SK-N-SH (cell line): ENCODE measurements at regions not wholly inside any gene's neighbourhood (a gene's known extent, or its start where the extent isn't known, plus 50 kb on each side); places are given as distances from the start of the nearest gene placed in this dataset.

Experiments
- CTCF ChIA-PET: fragments of 300-600, 350-600 bp; formaldehyde crosslinking; extraction: SDS; loops from one replicate; lab custom pipeline; 2021; lab: Yijun Ruan, JAX
- POLR2A ChIA-PET: fragments of 350-600 bp; sonication (Branson Sonifier 250); formaldehyde crosslinking; extraction: SDS; loops from one replicate; lab custom pipeline; 2020; ENCODE audit warnings: antibody characterized with exemption, inconsistent platforms; lab: Yijun Ruan, JAX
- DNase-seq: peaks from one replicate; pipeline ENCODE4 v3.0.0; 2012
- H2AFZ ChIP-seq: fragments of 200-600 bp; sonication (generic); 2 replicates; pipeline ENCODE4 v1.8.1; 2016; ENCODE audit warnings: antibody characterized with exemption, mild to moderate bottlenecking, low read depth
- H3F3A ChIP-seq: fragments of 200-600 bp; sonication (generic); replicated peaks from 2 replicates; pipeline ENCODE3; 2016; ENCODE audit warnings: antibody characterized with exemption, mild to moderate bottlenecking; ENCODE audit not compliant: insufficient read depth
- H3K27ac ChIP-seq, 2 experiments: fragments of 200-500 bp in 1 of 2; fragments of 200-600 bp in 1 of 2; sonication (Bioruptor generic) in 1 of 2; sonication (generic), shearing (Covaris generic) in 1 of 2; 2 replicates each; pipeline versions ENCODE4 v1.5.1 to v1.6.1; 2014 to 2016; ENCODE audit warnings: low read depth in 2 of 2, inconsistent platforms in 1 of 2, low read length in 1 of 2, mild to moderate bottlenecking in 1 of 2, mixed read lengths in 1 of 2
- H3K27me3 ChIP-seq: fragments of 200-600 bp; sonication (generic), shearing (Covaris generic); 2 replicates; pipeline ENCODE4 v1.6.1; 2016; ENCODE audit warnings: mixed run types; ENCODE audit not compliant: insufficient read depth
- H3K36me3 ChIP-seq, 2 experiments: fragments of 200-500 bp in 1 of 2; fragments of 200-600 bp in 1 of 2; sonication (Bioruptor generic) in 1 of 2; sonication (generic) in 1 of 2; replicated peaks in 1 of 2; 2 replicates each; pipeline versions ENCODE3 to v1.5.1; 2014 to 2016; ENCODE audit warnings: low read length in 1 of 2, mild to moderate bottlenecking in 1 of 2; ENCODE audit not compliant: insufficient read depth in 2 of 2, control insufficient read depth in 1 of 2
- H3K4me1 ChIP-seq, 2 experiments: fragments of 200-500 bp in 1 of 2; fragments of 200-600 bp in 1 of 2; sonication (Bioruptor generic) in 1 of 2; sonication (generic), shearing (Covaris generic) in 1 of 2; 2 replicates each; pipeline versions ENCODE4 v1.5.1 to v1.6.1; 2014 to 2016; ENCODE audit warnings: low read depth in 1 of 2, low read length in 1 of 2, mixed run types in 1 of 2; ENCODE audit not compliant: insufficient read depth in 2 of 2, control insufficient read depth in 1 of 2
- H3K4me2 ChIP-seq: fragments of 200-600 bp; sonication (generic), shearing (Covaris generic); 2 replicates; pipeline ENCODE4 v1.6.1; 2017; ENCODE audit warnings: mixed run types
- H3K4me3 ChIP-seq, 2 experiments: fragments of 200-500 bp in 1 of 2; fragments of 200-600 bp in 1 of 2; sonication (Bioruptor generic) in 1 of 2; sonication (generic), shearing (Covaris generic) in 1 of 2; 2 replicates each; pipeline versions ENCODE4 v1.5.1 to v1.8.1; 2014 to 2016; ENCODE audit warnings: low read depth in 2 of 2, inconsistent platforms in 1 of 2, low read length in 1 of 2, mild to moderate bottlenecking in 1 of 2, mixed read lengths in 1 of 2, moderate library complexity in 1 of 2
- H3K79me2 ChIP-seq: fragments of 200-600 bp; sonication (generic); 2 replicates; pipeline ENCODE4 v1.8.1; 2017; ENCODE audit warnings: mild to moderate bottlenecking; ENCODE audit not compliant: insufficient read depth
- H3K9ac ChIP-seq: fragments of 200-600 bp; sonication (generic); 2 replicates; pipeline ENCODE4 v1.6.1; 2017; ENCODE audit warnings: mixed run types
- H3K9me2 ChIP-seq: fragments of 200-600 bp; sonication (generic); 2 replicates; pipeline ENCODE4 v1.6.1; 2017; ENCODE audit warnings: mixed run types
- H3K9me3 ChIP-seq: fragments of 200-600 bp; sonication (generic); 2 replicates; pipeline ENCODE4 v1.6.1; 2017; ENCODE audit warnings: mixed run types, mild to moderate bottlenecking, moderate library complexity
- H4K20me1 ChIP-seq: fragments of 200-600 bp; sonication (generic); 2 replicates; pipeline ENCODE4 v1.6.1; 2017; ENCODE audit warnings: mild to moderate bottlenecking, mixed run types; ENCODE audit not compliant: insufficient read depth
- CTCF ChIP-seq: fragments of 200-600 bp; sonication (generic); IDR thresholded peaks from 2 replicates; pipeline ENCODE4 v1.6.1; 2017; ENCODE audit warnings: antibody characterized with exemption, mild to moderate bottlenecking, moderate library complexity
- ELF1 ChIP-seq: IDR thresholded peaks from 2 replicates; pipeline ENCODE4 v1.4.0; 2012
- EP300 ChIP-seq, 2 experiments: IDR thresholded peaks; 2 replicates each; pipeline versions ENCODE4 v1.4.0 to v1.6.1; 2012; ENCODE audit warnings: borderline replicate concordance in 1 of 2, low read depth in 1 of 2, low read length in 1 of 2
- EZH2phosphoT487 ChIP-seq: fragments of 200-600 bp; sonication (generic); IDR thresholded peaks from 2 replicates; pipeline ENCODE4 v1.6.1; 2017; ENCODE audit warnings: low read depth, mixed run types, mild to moderate bottlenecking, antibody characterized with exemption, moderate library complexity, borderline replicate concordance
- FOSL2 ChIP-seq: IDR thresholded peaks from 2 replicates; pipeline ENCODE4 v1.4.0; 2012; ENCODE audit warnings: low read depth, mild to moderate bottlenecking, moderate library complexity, borderline replicate concordance
- GATA2 ChIP-seq: sonication (generic); formaldehyde crosslinking; IDR thresholded peaks from 2 replicates; pipeline ENCODE4 v1.5.0; 2020; ENCODE audit warnings: mild to moderate bottlenecking, missing genetic modification reagents
- IRF3 ChIP-seq: fragments of 150-350 bp; IDR thresholded peaks from 2 replicates; pipeline ENCODE4 v1.6.1; 2016; ENCODE audit warnings: mild to moderate bottlenecking, low read depth, low read length
- MAX ChIP-seq: IDR thresholded peaks from 2 replicates; pipeline ENCODE4 v1.4.0; 2012; ENCODE audit warnings: low read depth
- MEF2A ChIP-seq: IDR thresholded peaks from 2 replicates; pipeline ENCODE4 v1.4.0; 2012; ENCODE audit warnings: low read depth, borderline replicate concordance
- MXI1 ChIP-seq: IDR thresholded peaks from 2 replicates; pipeline ENCODE4 v1.6.1; 2012; ENCODE audit warnings: mild to moderate bottlenecking, low read depth, low read length, improper control_type of control experiment
- NRF1 ChIP-seq: IDR thresholded peaks from 2 replicates; pipeline ENCODE4 v1.6.1; 2012; ENCODE audit warnings: low read depth, mild to moderate bottlenecking, low read length
- POLR2AphosphoS5 ChIP-seq: IDR thresholded peaks from 2 replicates; pipeline ENCODE4 v1.6.1; 2012; ENCODE audit warnings: low read depth, low read length
- RAD21 ChIP-seq: IDR thresholded peaks from 2 replicates; pipeline ENCODE4 v1.6.1; 2012; ENCODE audit warnings: mild to moderate bottlenecking, low read length
- RCOR1 ChIP-seq: fragments of 150-350 bp; IDR thresholded peaks from 2 replicates; pipeline ENCODE4 v1.6.1; 2017; ENCODE audit warnings: antibody characterized with exemption, low read length
- REST ChIP-seq: IDR thresholded peaks from 2 replicates; pipeline ENCODE4 v1.6.1; 2012; ENCODE audit warnings: mild to moderate bottlenecking, low read depth, low read length, moderate library complexity
- RFX5 ChIP-seq: IDR thresholded peaks from 2 replicates; pipeline ENCODE4 v1.6.1; 2012; ENCODE audit warnings: mild to moderate bottlenecking, improper control_type of control experiment, low read length
- RXRA ChIP-seq: IDR thresholded peaks from 2 replicates; pipeline ENCODE4 v1.4.0; 2012; ENCODE audit warnings: low read depth, mild to moderate bottlenecking, borderline replicate concordance
- SMC3 ChIP-seq: IDR thresholded peaks from 2 replicates; pipeline ENCODE4 v1.6.1; 2012; ENCODE audit warnings: low read depth, low read length, improper control_type of control experiment
- TAF1 ChIP-seq: IDR thresholded peaks from 2 replicates; pipeline ENCODE4 v1.6.1; 2012; ENCODE audit warnings: low read depth, mild to moderate bottlenecking, low read length, moderate library complexity, borderline replicate concordance
- TCF12 ChIP-seq: IDR thresholded peaks from 2 replicates; pipeline ENCODE4 v1.4.0; 2012
- USF1 ChIP-seq: IDR thresholded peaks from 2 replicates; pipeline ENCODE4 v1.4.0; 2012; ENCODE audit warnings: low read depth, borderline replicate concordance
- USF2 ChIP-seq: fragments of 150-350 bp; IDR thresholded peaks from 2 replicates; pipeline ENCODE4 v1.6.1; 2017; ENCODE audit warnings: antibody characterized with exemption, low read length, low read depth, borderline replicate concordance
- YY1 ChIP-seq: IDR thresholded peaks from 2 replicates; pipeline ENCODE4 v1.4.0; 2012; ENCODE audit warnings: low read depth, mild to moderate bottlenecking
- WGBS: methylation state at CpG from one replicate; pipeline ENCODE4 v1.1.6; 2017; ENCODE audit warnings: low lambda C conversion rate; 5-methylcytosine and 5-hydroxymethylcytosine counted together

GRCh38 chr21:28745131-28746016, 247.3 kb downstream of the LTN1 start:
- peak overlapping the region; percentile 19; the same call in 1 of the 2 replicates for H3K9ac ChIP-seq
- no peaks in the 10 kb centered on the region for H3K27me3 ChIP-seq
- H3K79me2 ChIP-seq, result no peaks in the 10 kb centered on the region
- ChIA-PET POLR2A (interaction anchor here (1.0 to 2.3 kb wide), 3 partner anchors 409 to 1900 kb away, joined by 3 to 10 read pairs (median 9); partner anchors contain the start of gene ADAMTS1), CTCF (interaction anchor here (0.5 to 5.5 kb wide), 118 partner anchors 10 to 1990 kb away, joined by 3 to 104 read pairs (median 4); partner anchors contain the start of genes ADAMTS1 and ADAMTS5)
- no peaks in the 10 kb centered on the region for H3K9me2 ChIP-seq
- peak overlapping the region; percentile 64 for H3K4me2 ChIP-seq
- peaks cover 0 to 15% of the 10 kb centered on the region in 2 experiments; a peak in 2 of 4 replicates for H3K4me1 ChIP-seq
- H3K36me3 ChIP-seq, result no peaks in the 10 kb centered on the region
- WGBS, result 12% methylated on average over 16 of the region's 16 CpGs
- no peaks in the 10 kb centered on the region for H4K20me1 ChIP-seq
- peak overlapping the region; percentile 80 for H2AFZ ChIP-seq
- peak; percentile 52 for DNase-seq
- peak overlapping the region; percentile 38 to 47 for H3K4me3 ChIP-seq
- H3K27ac ChIP-seq, result peak overlapping the region; percentile 22 to 81; a peak in 3 of 4 replicates
- no peaks in the 10 kb centered on the region for H3K9me3 ChIP-seq
- peaks cover 7% of the 10 kb centered on the region for H3F3A ChIP-seq
- TF ChIP-seq CTCF (peak; percentile 91), EP300 (IDR thresholded peaks at IDR 0.05; ENCODE audit: borderline replicate concordance in 1 of 2, low read depth in 1 of 2, low read length in 1 of 2) (peak in 1 of 2 experiments; percentile 38; a peak in 1 of 4 replicates), USF2 (no peak), POLR2AphosphoS5 (no peak), MAX (peak; percentile 90), MXI1 (peak; percentile 53), IRF3 (no peak), NRF1 (no peak), RAD21 (peak; percentile 100), RCOR1 (no peak), MEF2A (no peak), ELF1 (no peak), RFX5 (peak; percentile 64; the same call in 1 of the 2 replicates), EZH2phosphoT487 (no peak), TCF12 (no peak), REST (no peak), GATA2 (CRISPR knock-in tag) (no peak), USF1 (no peak), YY1 (peak; percentile 84; the same call in 1 of the 2 replicates), SMC3 (peak; percentile 97), TAF1 (no peak), FOSL2 (no peak), RXRA (no peak)
